ENCODE measurements at regions not wholly inside any gene's neighbourhood (a gene's known extent, or its start where the extent isn't known, plus 50 kb on each side); places are given as distances from the start of the nearest gene placed in this dataset.

GRCh38 chr12:112586148-112586783 is 167.5 kb downstream of the PTPN11 start:
- no peak overlapping the region for H3K4me3 Mint-ChIP-seq
- intact Hi-C loops (cut with micrococcal nuclease) = no loop called here
- ATAC-seq (no peak), DNase-seq (no peak)
- TF ChIP-seq, protein P1, sequence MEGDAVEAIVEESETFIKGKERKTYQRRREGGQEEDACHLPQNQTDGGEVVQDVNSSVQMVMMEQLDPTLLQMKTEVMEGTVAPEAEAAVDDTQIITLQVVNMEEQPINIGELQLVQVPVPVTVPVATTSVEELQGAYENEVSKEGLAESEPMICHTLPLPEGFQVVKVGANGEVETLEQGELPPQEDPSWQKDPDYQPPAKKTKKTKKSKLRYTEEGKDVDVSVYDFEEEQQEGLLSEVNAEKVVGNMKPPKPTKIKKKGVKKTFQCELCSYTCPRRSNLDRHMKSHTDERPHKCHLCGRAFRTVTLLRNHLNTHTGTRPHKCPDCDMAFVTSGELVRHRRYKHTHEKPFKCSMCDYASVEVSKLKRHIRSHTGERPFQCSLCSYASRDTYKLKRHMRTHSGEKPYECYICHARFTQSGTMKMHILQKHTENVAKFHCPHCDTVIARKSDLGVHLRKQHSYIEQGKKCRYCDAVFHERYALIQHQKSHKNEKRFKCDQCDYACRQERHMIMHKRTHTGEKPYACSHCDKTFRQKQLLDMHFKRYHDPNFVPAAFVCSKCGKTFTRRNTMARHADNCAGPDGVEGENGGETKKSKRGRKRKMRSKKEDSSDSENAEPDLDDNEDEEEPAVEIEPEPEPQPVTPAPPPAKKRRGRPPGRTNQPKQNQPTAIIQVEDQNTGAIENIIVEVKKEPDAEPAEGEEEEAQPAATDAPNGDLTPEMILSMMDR (IDR thresholded peaks at IDR 0.05) = no peak
- ChIA-PET CTCF (no interaction called here), POLR2A (no interaction called here)
- no peak overlapping the region for H3K27ac Mint-ChIP-seq
- H3K4me1 Mint-ChIP-seq (ENCODE audit: low read depth) = no peaks in the 10 kb centered on the region
- H3K36me3 Mint-ChIP-seq (ENCODE audit: low read depth) = no peaks in the 10 kb centered on the region
- H3K9me3 Mint-ChIP-seq = no peaks in the 10 kb centered on the region
- peaks cover 14% of the 10 kb centered on the region for H3K27me3 Mint-ChIP-seq

DNA sequence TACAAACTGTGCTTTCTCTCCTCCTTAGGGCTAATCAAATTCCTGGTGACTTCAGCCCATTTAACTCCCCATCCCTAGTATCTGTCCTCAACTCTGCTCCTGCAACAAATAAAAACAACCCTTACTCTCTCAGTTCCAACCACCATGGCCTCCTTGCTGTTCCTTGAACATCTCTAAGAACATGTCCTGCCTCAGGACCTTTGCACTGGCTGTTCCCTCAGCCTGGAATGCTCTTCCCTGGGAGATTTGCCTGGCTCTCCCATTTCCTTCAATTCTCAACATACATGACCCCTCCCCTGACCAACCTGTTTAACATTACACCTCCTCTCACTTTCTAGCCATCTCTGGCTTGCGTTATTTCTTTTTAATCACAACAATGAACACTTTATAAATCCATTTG is 170.5 kb downstream of the PTPN11 start:
- no peaks in the 10 kb centered on the region for H3K4me1 Mint-ChIP-seq (ENCODE audit: low read depth)
- no peaks in the 10 kb centered on the region for H3K9me3 Mint-ChIP-seq
- peaks cover 11% of the 10 kb centered on the region for H3K27me3 Mint-ChIP-seq

GRCh38 chr12:112590281-112590680 is 171.5 kb downstream of the PTPN11 start:
- intact Hi-C loops (cut with micrococcal nuclease) = no loop called here
- no peak overlapping the region for H3K27ac Mint-ChIP-seq
- ChIA-PET CTCF (no interaction called here), POLR2A (no interaction called here)
- peaks cover 14% of the 10 kb centered on the region for H3K27me3 Mint-ChIP-seq
- no peaks in the 10 kb centered on the region for H3K36me3 Mint-ChIP-seq (ENCODE audit: low read depth)
- H3K4me1 Mint-ChIP-seq (ENCODE audit: low read depth) = no peaks in the 10 kb centered on the region
- DNase-seq (no peak), ATAC-seq (no peak)
- H3K4me3 Mint-ChIP-seq = no peak overlapping the region
- no peaks in the 10 kb centered on the region for H3K9me3 Mint-ChIP-seq
- TF ChIP-seq, protein P1 (IDR thresholded peaks at IDR 0.05) = no peak

More for the DNA sequence above, 170.5 kb downstream of the PTPN11 start:
- ChIA-PET POLR2A (no interaction called here), CTCF (no interaction called here)
- intact Hi-C loops (cut with micrococcal nuclease) = no loop called here
- DNase-seq (no peak), ATAC-seq (no peak)
- TF ChIP-seq, protein P1 (IDR thresholded peaks at IDR 0.05) = no peak
- Mint-ChIP-seq H3K36me3 (ENCODE audit: low read depth) (no peaks in the 10 kb centered on the region), H3K4me3 (no peak overlapping the region), H3K27ac (no peak overlapping the region)

DNA sequence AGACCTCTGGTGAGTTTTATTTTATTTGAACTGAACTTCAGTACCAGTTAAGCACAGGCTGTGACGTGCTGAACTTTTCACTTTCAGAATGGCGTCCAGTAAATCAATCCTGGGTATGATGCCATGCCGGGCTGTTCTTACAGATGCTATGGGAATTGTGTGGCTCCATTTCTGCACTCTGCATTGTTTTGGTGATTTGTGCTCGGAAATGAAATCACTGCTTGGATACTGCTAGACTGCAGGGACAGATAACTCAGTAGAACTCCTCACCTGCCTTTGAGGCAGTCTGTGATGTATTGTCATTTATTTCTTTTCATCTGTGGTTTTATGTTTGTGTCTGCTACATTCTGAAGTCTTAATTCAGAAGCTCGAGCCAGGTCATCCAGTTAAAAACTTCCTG is 172.7 kb downstream of the PTPN11 start:
- intact Hi-C loops (cut with micrococcal nuclease) = no loop called here
- POLR2A ChIA-PET = no interaction called here
- no peaks in the 10 kb centered on the region for H3K4me1 Mint-ChIP-seq (ENCODE audit: low read depth)
- no peaks in the 10 kb centered on the region for H3K36me3 Mint-ChIP-seq (ENCODE audit: low read depth)
- no peak overlapping the region for H3K4me3 Mint-ChIP-seq
- no peaks in the 10 kb centered on the region for H3K9me3 Mint-ChIP-seq
- TF ChIP-seq, protein P1 (IDR thresholded peaks at IDR 0.05) = no peak
- no peak overlapping the region for H3K27ac Mint-ChIP-seq
- H3K27me3 Mint-ChIP-seq = peaks cover 15% of the 10 kb centered on the region
- no peak for DNase-seq
- ATAC-seq = no peak
- CTCF ChIA-PET = no interaction called here

GRCh38 chr12:112595410-112595809 is 176.7 kb downstream of the PTPN11 start:
- no peaks in the 10 kb centered on the region for H3K4me1 Mint-ChIP-seq (ENCODE audit: low read depth)
- ChIA-PET CTCF (no interaction called here), POLR2A (no interaction called here)
- intact Hi-C loops (cut with micrococcal nuclease) = no loop called here
- peaks cover 29% of the 10 kb centered on the region for H3K27me3 Mint-ChIP-seq
- no peak overlapping the region for H3K27ac Mint-ChIP-seq
- ATAC-seq (no peak), DNase-seq (no peak)
- H3K36me3 Mint-ChIP-seq (ENCODE audit: low read depth) = no peaks in the 10 kb centered on the region
- H3K9me3 Mint-ChIP-seq = no peaks in the 10 kb centered on the region
- TF ChIP-seq, protein P1 (IDR thresholded peaks at IDR 0.05) = no peak
- no peak overlapping the region for H3K4me3 Mint-ChIP-seq
